Neural crest cell (in vitro differentiated cells): ENCODE measurements at regions not wholly inside any gene's neighbourhood (a gene's known extent, or its start where the extent isn't known, plus 50 kb on each side); places are given as distances from the start of the nearest gene placed in this dataset.

Experiments used
- DNase-seq: peaks from one replicate; pipeline ENCODE4 v3.0.0; 2021; ENCODE audit warnings: low read depth, mixed read lengths, low spot score
- H3K27ac Mint-ChIP-seq: one replicate; pipeline ENCODE4 v1.8.0; 2021; ENCODE audit warnings: mild to moderate bottlenecking, mixed read lengths; ENCODE audit not compliant: unreplicated experiment
- H3K27me3 Mint-ChIP-seq: 2 replicates; pipeline ENCODE4 v1.8.0; 2021; ENCODE audit warnings: low read depth, mild to moderate bottlenecking, mixed read lengths
- H3K36me3 Mint-ChIP-seq: 2 replicates; pipeline ENCODE4 v1.8.0; 2021; ENCODE audit warnings: low read depth, mild to moderate bottlenecking, mixed read lengths
- H3K4me1 Mint-ChIP-seq: 2 replicates; pipeline ENCODE4 v1.8.0; 2021; ENCODE audit warnings: mixed read lengths
- H3K4me3 Mint-ChIP-seq: one replicate; pipeline ENCODE4 v1.8.0; 2021; ENCODE audit warnings: mild to moderate bottlenecking, mixed read lengths
- H3K9me3 Mint-ChIP-seq: 2 replicates; pipeline ENCODE4 v1.8.0; 2021; ENCODE audit warnings: mixed read lengths
- CTCF ChIP-seq: fragments of 200-600 bp; sonication (generic); conservative IDR thresholded peaks from 2 replicates; pipeline ENCODE4 v1.5.0; 2021; ENCODE audit warnings: antibody characterized with exemption, mild to moderate bottlenecking

GRCh38 chr11:23283666-23284065 is 423.4 kb upstream of the CCDC179 start:
- Mint-ChIP-seq H3K4me3 (no peak overlapping the region), H3K9me3 (peaks cover 3% of the 10 kb centered on the region), H3K27ac (no peak overlapping the region), H3K4me1 (no peaks in the 10 kb centered on the region), H3K27me3 (no peaks in the 10 kb centered on the region), H3K36me3 (no peaks in the 10 kb centered on the region)
- DNase-seq = no peak
- no peak for TF ChIP-seq CTCF

GRCh38 chr11:23284631-23285030 is 424.4 kb upstream of the CCDC179 start:
- Mint-ChIP-seq H3K4me1 (no peaks in the 10 kb centered on the region), H3K27ac (no peak overlapping the region), H3K9me3 (peaks cover 3% of the 10 kb centered on the region), H3K36me3 (no peaks in the 10 kb centered on the region), H3K27me3 (no peaks in the 10 kb centered on the region), H3K4me3 (no peak overlapping the region)
- no peak for TF ChIP-seq CTCF
- DNase-seq = no peak

GRCh38 chr11:23288003-23288783 is 427.9 kb upstream of the CCDC179 start:
- no peak for DNase-seq
- no peaks in the 10 kb centered on the region for H3K27me3 Mint-ChIP-seq
- H3K4me3 Mint-ChIP-seq = no peak overlapping the region
- no peak overlapping the region for H3K27ac Mint-ChIP-seq
- no peak for TF ChIP-seq CTCF
- H3K9me3 Mint-ChIP-seq = no peaks in the 10 kb centered on the region
- no peaks in the 10 kb centered on the region for H3K36me3 Mint-ChIP-seq
- H3K4me1 Mint-ChIP-seq = no peaks in the 10 kb centered on the region

- no peaks in the 10 kb centered on the region for H3K27me3 Mint-ChIP-seq
- DNase-seq = no peak
- H3K27ac Mint-ChIP-seq = no peak overlapping the region
- H3K36me3 Mint-ChIP-seq = no peaks in the 10 kb centered on the region
- no peaks in the 10 kb centered on the region for H3K4me1 Mint-ChIP-seq
- peaks cover 4% of the 10 kb centered on the region for H3K9me3 Mint-ChIP-seq
- no peak for TF ChIP-seq CTCF
- no peak overlapping the region for H3K4me3 Mint-ChIP-seq
Observed at GRCh38 chr11:23295241-23295640, 435.0 kb upstream of the CCDC179 start.

GRCh38 chr11:23308041-23308440 is 447.8 kb upstream of the CCDC179 start:
- H3K27ac Mint-ChIP-seq = no peak overlapping the region
- no peak overlapping the region for H3K4me3 Mint-ChIP-seq
- no peaks in the 10 kb centered on the region for H3K27me3 Mint-ChIP-seq
- no peaks in the 10 kb centered on the region for H3K36me3 Mint-ChIP-seq
- no peak for DNase-seq
- H3K9me3 Mint-ChIP-seq = no peaks in the 10 kb centered on the region
- no peak for TF ChIP-seq CTCF
- H3K4me1 Mint-ChIP-seq = peaks cover 10% of the 10 kb centered on the region
